GM18507 (cell line): ENCODE measurements at regions not wholly inside any gene's neighbourhood (a gene's known extent, or its start where the extent isn't known, plus 50 kb on each side); places are given as distances from the start of the nearest gene placed in this dataset.

Experiments
- DNase-seq: peaks from one replicate; pipeline ENCODE4 v3.0.0; 2011; ENCODE audit warnings: low read depth; ENCODE audit not compliant: insufficient read length; ENCODE audit errors: extremely low spot score
- FAIRE-seq: peaks from 2 replicates; lab custom pipeline; 2011; peaks lifted over from hg19 to GRCh38; lab: Jason Lieb, UNC

GRCh38 chr3:41037651-41038334 is 161.5 kb upstream of the CTNNB1 start:
- no peak for FAIRE-seq
- DNase-seq, result no peak

- FAIRE-seq (no peak), DNase-seq (no peak)
Observed at GRCh38 chr3:41040256-41040655, 159.0 kb upstream of the CTNNB1 start.

GRCh38 chr3:41041462-41041861 is 157.8 kb upstream of the CTNNB1 start:
- DNase-seq (no peak), FAIRE-seq (no peak)

- FAIRE-seq (no peak), DNase-seq (no peak)
Observed at GRCh38 chr3:41041899-41042298, 157.4 kb upstream of the CTNNB1 start.

- FAIRE-seq (no peak), DNase-seq (no peak)
Observed at GRCh38 chr3:41044523-41044922, 154.8 kb upstream of the CTNNB1 start.

GRCh38 chr3:41045491-41045890 is 153.8 kb upstream of the CTNNB1 start:
- FAIRE-seq (no peak), DNase-seq (no peak)

- no peak for DNase-seq
- FAIRE-seq, result no peak
Observed at GRCh38 chr3:41050144-41050543, 149.2 kb upstream of the CTNNB1 start.

- FAIRE-seq, result no peak
- DNase-seq, result no peak
Observed at GRCh38 chr3:41053220-41053619, 146.1 kb upstream of the CTNNB1 start.

- DNase-seq (no peak), FAIRE-seq (no peak)
Observed at GRCh38 chr3:41060106-41060505, 139.2 kb upstream of the CTNNB1 start.

GRCh38 chr3:41064070-41064469 is 135.2 kb upstream of the CTNNB1 start:
- no peak for DNase-seq
- no peak for FAIRE-seq

GRCh38 chr3:41064526-41064925 is 134.8 kb upstream of the CTNNB1 start:
- DNase-seq, result no peak
- FAIRE-seq, result no peak

- DNase-seq (no peak), FAIRE-seq (no peak)
Observed at GRCh38 chr3:41065340-41065739, 134.0 kb upstream of the CTNNB1 start.

- no peak for DNase-seq
- FAIRE-seq, result no peak
Observed at GRCh38 chr3:41073190-41073589, 126.1 kb upstream of the CTNNB1 start.

- FAIRE-seq (no peak), DNase-seq (no peak)
Observed at GRCh38 chr3:41075975-41076374, 123.3 kb upstream of the CTNNB1 start.

GRCh38 chr3:41076399-41076798 is 122.9 kb upstream of the CTNNB1 start:
- FAIRE-seq (no peak), DNase-seq (no peak)

GRCh38 chr3:41080141-41080540 is 119.2 kb upstream of the CTNNB1 start:
- FAIRE-seq (no peak), DNase-seq (no peak)

GRCh38 chr3:41088882-41089281 is 110.4 kb upstream of the CTNNB1 start:
- no peak for FAIRE-seq
- no peak for DNase-seq

- no peak for DNase-seq
- FAIRE-seq, result no peak
Observed at GRCh38 chr3:41089566-41089965, 109.7 kb upstream of the CTNNB1 start.

- DNase-seq, result no peak
- FAIRE-seq, result no peak
Observed at GRCh38 chr3:41092844-41093243, 106.5 kb upstream of the CTNNB1 start.

GRCh38 chr3:41093476-41093875 is 105.8 kb upstream of the CTNNB1 start:
- FAIRE-seq, result peak; percentile 35
- DNase-seq, result no peak

GRCh38 chr3:41094351-41094750 is 105.0 kb upstream of the CTNNB1 start:
- no peak for DNase-seq
- no peak for FAIRE-seq

GRCh38 chr3:41095702-41096101 is 103.6 kb upstream of the CTNNB1 start:
- DNase-seq (no peak), FAIRE-seq (no peak)
